ENCODE measurements at regions not wholly inside any gene's neighbourhood (a gene's known extent, or its start where the extent isn't known, plus 50 kb on each side); places are given as distances from the start of the nearest gene placed in this dataset.

DNA sequence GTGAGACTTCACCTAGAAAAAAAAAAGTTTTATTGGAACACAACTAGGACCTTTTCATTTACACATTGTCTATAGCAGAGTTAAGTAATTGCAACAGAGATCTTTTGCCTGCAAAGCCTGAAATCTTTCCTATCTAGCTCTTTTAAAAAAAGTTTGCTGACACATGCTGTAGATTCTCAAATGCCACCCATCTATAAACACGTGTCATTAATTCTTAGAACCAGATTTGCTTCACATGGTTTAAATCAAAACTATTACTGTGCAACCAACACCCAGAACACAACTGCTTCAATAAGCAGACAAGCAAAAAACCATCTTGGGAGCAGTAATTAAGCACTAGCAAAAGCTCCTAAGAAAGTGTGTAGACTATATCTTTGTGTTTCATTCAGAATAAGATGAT lies 55.0 kb downstream of the OXSM start:
- H3K4me3 ChIP-seq (ENCODE audit: low read depth in 1 of 3, low read length in 3 of 3) = no peak overlapping the region
- no peak overlapping the region for H3K9ac ChIP-seq (ENCODE audit: low read depth in 1 of 2, low read length in 2 of 2)
- no peak overlapping the region for H3K27ac ChIP-seq (ENCODE audit: low read depth in 1 of 2, low read length in 2 of 2)
- no peak for TF ChIP-seq RXRA (IDR thresholded peaks at IDR 0.05)
- TF ChIP-seq GABPA (IDR thresholded peaks at IDR 0.05 in 1 of 2, conservative IDR thresholded peaks at IDR 0.05 in 1 of 2) = no peak
- TF ChIP-seq, protein P1, sequence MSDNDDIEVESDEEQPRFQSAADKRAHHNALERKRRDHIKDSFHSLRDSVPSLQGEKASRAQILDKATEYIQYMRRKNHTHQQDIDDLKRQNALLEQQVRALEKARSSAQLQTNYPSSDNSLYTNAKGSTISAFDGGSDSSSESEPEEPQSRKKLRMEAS (IDR thresholded peaks at IDR 0.05) = no peak
- TF ChIP-seq RAD21 (IDR thresholded peaks at IDR 0.05) = no peak
- H3K36me3 ChIP-seq (ENCODE audit: control insufficient read depth in 4 of 4, insufficient read depth in 3 of 4, low read depth in 1 of 4, low read length in 3 of 4) = no peaks in the 10 kb centered on the region
- no peak for DNase-seq (ENCODE audit: low spot score)
- no peaks in the 10 kb centered on the region for H3K27me3 ChIP-seq (ENCODE audit: control insufficient read depth in 4 of 4, insufficient read depth in 4 of 4, low read length in 3 of 4)
- 53% methylated on average over 1 of the region's 1 CpG for WGBS
- H3K4me1 ChIP-seq (ENCODE audit: control insufficient read depth in 4 of 4, insufficient read depth in 4 of 4, low read length in 3 of 4) = no peaks in the 10 kb centered on the region
- H3K9me3 ChIP-seq (ENCODE audit: control insufficient read depth in 4 of 4, low read length in 3 of 4) = no peaks in the 10 kb centered on the region

DNA sequence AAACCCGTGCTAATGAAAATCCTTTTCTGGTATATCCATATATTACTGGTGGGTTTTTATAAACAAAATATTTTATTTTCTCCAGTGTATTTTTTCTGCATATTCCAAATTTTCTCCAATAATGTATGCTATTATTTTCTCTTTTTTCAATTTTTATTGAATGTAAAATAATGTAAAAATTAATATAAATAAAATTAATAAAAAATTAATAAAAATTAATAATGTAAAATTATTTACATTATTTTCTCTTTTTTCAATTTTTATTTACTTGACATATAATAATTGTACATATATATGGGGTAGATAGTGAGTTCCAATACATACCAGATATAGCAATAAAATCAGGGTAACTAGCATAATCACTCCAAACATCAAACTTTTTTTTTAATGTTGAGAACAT lies 56.4 kb downstream of the OXSM start:
- H3K4me1 ChIP-seq (ENCODE audit: control insufficient read depth in 4 of 4, insufficient read depth in 4 of 4, low read length in 3 of 4) = no peaks in the 10 kb centered on the region
- H3K27ac ChIP-seq (ENCODE audit: low read depth in 1 of 2, low read length in 2 of 2) = no peak overlapping the region
- no peaks in the 10 kb centered on the region for H3K36me3 ChIP-seq (ENCODE audit: control insufficient read depth in 4 of 4, insufficient read depth in 3 of 4, low read depth in 1 of 4, low read length in 3 of 4)
- no peaks in the 10 kb centered on the region for H3K27me3 ChIP-seq (ENCODE audit: control insufficient read depth in 4 of 4, insufficient read depth in 4 of 4, low read length in 3 of 4)
- no peaks in the 10 kb centered on the region for H3K9me3 ChIP-seq (ENCODE audit: control insufficient read depth in 4 of 4, low read length in 3 of 4)
- DNase-seq (ENCODE audit: low spot score) = no peak
- no peak overlapping the region for H3K4me3 ChIP-seq (ENCODE audit: low read depth in 1 of 3, low read length in 3 of 3)
- WGBS = 91% methylated on average over 1 of the region's 1 CpG
- TF ChIP-seq FOXA1 (IDR thresholded peaks at IDR 0.05) = no peak
- no peak for TF ChIP-seq FOXA2 (IDR thresholded peaks at IDR 0.05)
- TF ChIP-seq RXRA (IDR thresholded peaks at IDR 0.05) = no peak
- H3K9ac ChIP-seq (ENCODE audit: low read depth in 1 of 2, low read length in 2 of 2) = no peak overlapping the region

DNA sequence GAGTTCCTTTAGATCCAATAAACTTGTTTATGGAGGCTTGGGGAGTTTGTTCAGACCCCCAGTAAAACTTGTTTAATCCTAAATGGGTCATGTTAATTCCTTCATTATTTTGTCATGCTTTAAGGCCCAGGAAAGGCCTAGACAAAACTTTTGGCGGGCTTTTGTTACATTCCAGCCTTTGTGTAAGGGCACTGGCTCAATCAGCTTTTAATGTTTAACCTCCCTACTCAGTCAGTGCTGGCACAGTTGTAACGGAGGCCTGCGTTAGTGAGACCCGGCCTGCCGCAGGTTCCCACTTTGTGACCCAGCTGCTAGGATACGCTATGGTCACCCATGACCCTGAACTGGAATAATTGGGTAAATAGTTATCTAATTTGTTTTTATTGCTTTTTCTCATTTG lies 59.2 kb downstream of the OXSM start:
- WGBS = 54% methylated on average over 6 of the region's 6 CpGs
- Histone ChIP-seq H3K36me3 (ENCODE audit: control insufficient read depth in 4 of 4, insufficient read depth in 3 of 4, low read depth in 1 of 4, low read length in 3 of 4) (no peaks in the 10 kb centered on the region), H3K9me3 (ENCODE audit: control insufficient read depth in 4 of 4, low read length in 3 of 4) (no peaks in the 10 kb centered on the region), H3K27ac (ENCODE audit: low read depth in 1 of 2, low read length in 2 of 2) (no peak overlapping the region), H3K4me1 (ENCODE audit: control insufficient read depth in 4 of 4, insufficient read depth in 4 of 4, low read length in 3 of 4) (no peaks in the 10 kb centered on the region), H3K4me3 (ENCODE audit: low read depth in 1 of 3, low read length in 3 of 3) (no peak overlapping the region), H3K9ac (ENCODE audit: low read depth in 1 of 2, low read length in 2 of 2) (no peak overlapping the region), H3K27me3 (ENCODE audit: control insufficient read depth in 4 of 4, insufficient read depth in 4 of 4, low read length in 3 of 4) (no peaks in the 10 kb centered on the region)
- TF ChIP-seq, protein P2, sequence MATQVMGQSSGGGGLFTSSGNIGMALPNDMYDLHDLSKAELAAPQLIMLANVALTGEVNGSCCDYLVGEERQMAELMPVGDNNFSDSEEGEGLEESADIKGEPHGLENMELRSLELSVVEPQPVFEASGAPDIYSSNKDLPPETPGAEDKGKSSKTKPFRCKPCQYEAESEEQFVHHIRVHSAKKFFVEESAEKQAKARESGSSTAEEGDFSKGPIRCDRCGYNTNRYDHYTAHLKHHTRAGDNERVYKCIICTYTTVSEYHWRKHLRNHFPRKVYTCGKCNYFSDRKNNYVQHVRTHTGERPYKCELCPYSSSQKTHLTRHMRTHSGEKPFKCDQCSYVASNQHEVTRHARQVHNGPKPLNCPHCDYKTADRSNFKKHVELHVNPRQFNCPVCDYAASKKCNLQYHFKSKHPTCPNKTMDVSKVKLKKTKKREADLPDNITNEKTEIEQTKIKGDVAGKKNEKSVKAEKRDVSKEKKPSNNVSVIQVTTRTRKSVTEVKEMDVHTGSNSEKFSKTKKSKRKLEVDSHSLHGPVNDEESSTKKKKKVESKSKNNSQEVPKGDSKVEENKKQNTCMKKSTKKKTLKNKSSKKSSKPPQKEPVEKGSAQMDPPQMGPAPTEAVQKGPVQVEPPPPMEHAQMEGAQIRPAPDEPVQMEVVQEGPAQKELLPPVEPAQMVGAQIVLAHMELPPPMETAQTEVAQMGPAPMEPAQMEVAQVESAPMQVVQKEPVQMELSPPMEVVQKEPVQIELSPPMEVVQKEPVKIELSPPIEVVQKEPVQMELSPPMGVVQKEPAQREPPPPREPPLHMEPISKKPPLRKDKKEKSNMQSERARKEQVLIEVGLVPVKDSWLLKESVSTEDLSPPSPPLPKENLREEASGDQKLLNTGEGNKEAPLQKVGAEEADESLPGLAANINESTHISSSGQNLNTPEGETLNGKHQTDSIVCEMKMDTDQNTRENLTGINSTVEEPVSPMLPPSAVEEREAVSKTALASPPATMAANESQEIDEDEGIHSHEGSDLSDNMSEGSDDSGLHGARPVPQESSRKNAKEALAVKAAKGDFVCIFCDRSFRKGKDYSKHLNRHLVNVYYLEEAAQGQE (IDR thresholded peaks at IDR 0.05) = no peak
- TF ChIP-seq SP1 (IDR thresholded peaks at IDR 0.05) = no peak
- TF ChIP-seq, protein P1 (IDR thresholded peaks at IDR 0.05) = no peak
- no peak for TF ChIP-seq RAD21 (IDR thresholded peaks at IDR 0.05)
- TF ChIP-seq HNF4A (conservative IDR thresholded peaks at IDR 0.05) = no peak
- no peak for TF ChIP-seq TAF1 (conservative IDR thresholded peaks at IDR 0.05)
- TF ChIP-seq FOXA1 (IDR thresholded peaks at IDR 0.05) = no peak
- no peak for TF ChIP-seq RXRA (IDR thresholded peaks at IDR 0.05)
- no peak for TF ChIP-seq GABPA (IDR thresholded peaks at IDR 0.05 in 1 of 2, conservative IDR thresholded peaks at IDR 0.05 in 1 of 2)
- no peak for TF ChIP-seq FOXA2 (IDR thresholded peaks at IDR 0.05)
- TF ChIP-seq, protein P3, sequence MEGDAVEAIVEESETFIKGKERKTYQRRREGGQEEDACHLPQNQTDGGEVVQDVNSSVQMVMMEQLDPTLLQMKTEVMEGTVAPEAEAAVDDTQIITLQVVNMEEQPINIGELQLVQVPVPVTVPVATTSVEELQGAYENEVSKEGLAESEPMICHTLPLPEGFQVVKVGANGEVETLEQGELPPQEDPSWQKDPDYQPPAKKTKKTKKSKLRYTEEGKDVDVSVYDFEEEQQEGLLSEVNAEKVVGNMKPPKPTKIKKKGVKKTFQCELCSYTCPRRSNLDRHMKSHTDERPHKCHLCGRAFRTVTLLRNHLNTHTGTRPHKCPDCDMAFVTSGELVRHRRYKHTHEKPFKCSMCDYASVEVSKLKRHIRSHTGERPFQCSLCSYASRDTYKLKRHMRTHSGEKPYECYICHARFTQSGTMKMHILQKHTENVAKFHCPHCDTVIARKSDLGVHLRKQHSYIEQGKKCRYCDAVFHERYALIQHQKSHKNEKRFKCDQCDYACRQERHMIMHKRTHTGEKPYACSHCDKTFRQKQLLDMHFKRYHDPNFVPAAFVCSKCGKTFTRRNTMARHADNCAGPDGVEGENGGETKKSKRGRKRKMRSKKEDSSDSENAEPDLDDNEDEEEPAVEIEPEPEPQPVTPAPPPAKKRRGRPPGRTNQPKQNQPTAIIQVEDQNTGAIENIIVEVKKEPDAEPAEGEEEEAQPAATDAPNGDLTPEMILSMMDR (IDR thresholded peaks at IDR 0.05; ENCODE audit: low read depth, low read length, missing input control) = no peak
- no peak for DNase-seq (ENCODE audit: low spot score)

Data from liver (tissue), 8 donors.